ENCODE measurements at regions not wholly inside any gene's neighbourhood (a gene's known extent, or its start where the extent isn't known, plus 50 kb on each side); places are given as distances from the start of the nearest gene placed in this dataset.
A peak's percentile ranks its signal among the peaks of the same experiment; 100 is the strongest.

DNA sequence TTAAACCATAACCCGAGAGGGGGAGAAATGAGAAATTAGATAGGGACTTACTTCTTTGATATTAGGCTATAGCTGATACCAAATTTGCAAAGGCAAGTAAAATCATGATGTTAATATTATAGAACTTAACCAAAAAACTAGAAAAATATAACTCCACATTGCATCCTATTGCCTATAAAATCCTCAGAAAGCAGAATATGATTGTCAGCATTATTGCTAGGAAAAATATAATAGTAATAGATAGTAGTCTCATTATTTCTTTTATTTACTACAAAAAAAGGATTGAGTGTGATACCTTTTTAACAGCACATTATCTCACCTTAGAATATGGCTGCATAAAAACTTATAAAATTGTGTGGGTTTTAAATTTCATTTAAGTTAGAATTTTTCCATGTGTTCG lies 206.5 kb upstream of the CDIN1 start:
- intact Hi-C loops (cut with DNase I; ENCODE audit: low total_unique reads) = no loop called here
- no peak for DNase-seq
- Histone ChIP-seq H3K4me3 (no peak overlapping the region), H3K9me3 (no peaks in the 10 kb centered on the region), H3K36me3 (no peaks in the 10 kb centered on the region), H3K27ac (no peak overlapping the region), H3K4me1 (no peaks in the 10 kb centered on the region), H3K27me3 (no peaks in the 10 kb centered on the region)
- TF ChIP-seq, protein P1, sequence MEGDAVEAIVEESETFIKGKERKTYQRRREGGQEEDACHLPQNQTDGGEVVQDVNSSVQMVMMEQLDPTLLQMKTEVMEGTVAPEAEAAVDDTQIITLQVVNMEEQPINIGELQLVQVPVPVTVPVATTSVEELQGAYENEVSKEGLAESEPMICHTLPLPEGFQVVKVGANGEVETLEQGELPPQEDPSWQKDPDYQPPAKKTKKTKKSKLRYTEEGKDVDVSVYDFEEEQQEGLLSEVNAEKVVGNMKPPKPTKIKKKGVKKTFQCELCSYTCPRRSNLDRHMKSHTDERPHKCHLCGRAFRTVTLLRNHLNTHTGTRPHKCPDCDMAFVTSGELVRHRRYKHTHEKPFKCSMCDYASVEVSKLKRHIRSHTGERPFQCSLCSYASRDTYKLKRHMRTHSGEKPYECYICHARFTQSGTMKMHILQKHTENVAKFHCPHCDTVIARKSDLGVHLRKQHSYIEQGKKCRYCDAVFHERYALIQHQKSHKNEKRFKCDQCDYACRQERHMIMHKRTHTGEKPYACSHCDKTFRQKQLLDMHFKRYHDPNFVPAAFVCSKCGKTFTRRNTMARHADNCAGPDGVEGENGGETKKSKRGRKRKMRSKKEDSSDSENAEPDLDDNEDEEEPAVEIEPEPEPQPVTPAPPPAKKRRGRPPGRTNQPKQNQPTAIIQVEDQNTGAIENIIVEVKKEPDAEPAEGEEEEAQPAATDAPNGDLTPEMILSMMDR (IDR thresholded peaks at IDR 0.05) = no peak
- TF ChIP-seq POLR2A (IDR thresholded peaks at IDR 0.05) = no peak

DNA sequence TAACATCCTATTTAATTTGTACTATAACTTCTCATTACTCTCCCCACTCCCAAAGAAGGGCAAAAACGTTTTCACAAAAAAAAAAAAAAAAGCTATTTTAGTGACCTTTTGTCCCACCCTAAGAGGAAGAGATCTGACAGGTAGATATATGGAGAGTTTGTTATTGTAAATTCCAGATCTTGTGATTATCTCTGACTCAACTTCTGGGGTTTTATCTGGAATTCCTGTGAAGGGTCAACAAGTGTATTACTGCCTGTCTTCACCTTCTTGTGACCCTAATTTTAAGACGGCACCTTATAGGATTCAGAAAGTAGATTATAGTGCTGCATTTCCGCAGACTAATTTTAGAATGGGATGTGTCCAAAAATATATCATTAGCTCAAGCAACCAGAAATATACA lies 205.9 kb upstream of the CDIN1 start:
- H3K27ac ChIP-seq = peak overlapping the region in 1 of 2 donors; percentile 36
- no peak for DNase-seq
- H3K9me3 ChIP-seq = no peaks in the 10 kb centered on the region
- H3K4me3 ChIP-seq = no peak overlapping the region
- no peaks in the 10 kb centered on the region for H3K4me1 ChIP-seq
- H3K36me3 ChIP-seq = no peaks in the 10 kb centered on the region
- no peaks in the 10 kb centered on the region for H3K27me3 ChIP-seq
- intact Hi-C loops (cut with DNase I; ENCODE audit: low total_unique reads) = no loop called here
- TF ChIP-seq POLR2A (IDR thresholded peaks at IDR 0.05) = no peak
- TF ChIP-seq, protein P1 (IDR thresholded peaks at IDR 0.05) = no peak

DNA sequence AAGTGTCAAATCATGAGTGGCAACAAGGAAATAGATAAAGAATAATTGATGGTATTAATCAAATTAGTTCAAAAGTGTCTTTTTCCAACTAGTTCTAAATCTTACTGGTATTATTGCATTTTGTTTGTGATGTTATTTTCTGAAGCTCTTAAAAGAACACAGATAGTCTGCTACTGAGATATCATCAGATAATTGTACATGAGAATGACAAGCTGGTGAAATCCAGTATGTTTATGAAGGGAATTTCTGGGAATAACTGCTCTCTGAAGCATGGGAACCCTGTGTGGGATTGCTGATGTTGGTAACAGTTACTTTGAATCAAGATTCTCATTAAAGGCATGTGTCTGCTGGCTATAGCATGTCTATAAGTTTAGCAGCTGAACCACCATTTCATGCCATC lies 190.3 kb upstream of the CDIN1 start:
- TF ChIP-seq, protein P1 (IDR thresholded peaks at IDR 0.05) = no peak
- no peak for TF ChIP-seq POLR2A (IDR thresholded peaks at IDR 0.05)
- no peak for DNase-seq
- Histone ChIP-seq H3K4me1 (no peaks in the 10 kb centered on the region), H3K27ac (no peak overlapping the region), H3K4me3 (no peak overlapping the region), H3K27me3 (no peaks in the 10 kb centered on the region), H3K9me3 (no peaks in the 10 kb centered on the region), H3K36me3 (no peaks in the 10 kb centered on the region)
- intact Hi-C loops (cut with DNase I; ENCODE audit: low total_unique reads) = no loop called here

DNA sequence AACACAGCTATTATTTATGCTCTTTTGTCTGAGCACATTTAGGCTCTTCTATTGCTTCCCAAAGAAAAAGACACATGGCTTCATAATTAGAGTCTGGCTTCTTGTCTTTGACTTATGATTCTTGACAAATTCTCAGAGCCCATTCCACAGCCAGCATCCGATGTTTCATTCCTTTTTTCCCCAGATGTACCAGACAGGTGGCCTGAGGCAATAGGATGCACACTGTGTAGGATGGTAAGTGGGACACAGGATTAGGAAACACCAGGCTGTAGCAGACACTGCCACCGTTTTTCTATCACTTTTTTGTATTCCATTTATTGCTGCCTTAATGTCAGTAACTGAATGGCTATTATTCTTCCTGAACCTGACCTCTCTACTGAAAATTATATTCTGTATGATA lies 188.9 kb upstream of the CDIN1 start:
- intact Hi-C loops (cut with DNase I; ENCODE audit: low total_unique reads) = no loop called here
- no peaks in the 10 kb centered on the region for H3K9me3 ChIP-seq
- H3K4me3 ChIP-seq = no peak overlapping the region
- no peaks in the 10 kb centered on the region for H3K36me3 ChIP-seq
- no peaks in the 10 kb centered on the region for H3K27me3 ChIP-seq
- no peak overlapping the region for H3K27ac ChIP-seq
- no peaks in the 10 kb centered on the region for H3K4me1 ChIP-seq
- no peak for DNase-seq
- TF ChIP-seq, protein P1 (IDR thresholded peaks at IDR 0.05) = no peak
- no peak for TF ChIP-seq POLR2A (IDR thresholded peaks at IDR 0.05)

DNA sequence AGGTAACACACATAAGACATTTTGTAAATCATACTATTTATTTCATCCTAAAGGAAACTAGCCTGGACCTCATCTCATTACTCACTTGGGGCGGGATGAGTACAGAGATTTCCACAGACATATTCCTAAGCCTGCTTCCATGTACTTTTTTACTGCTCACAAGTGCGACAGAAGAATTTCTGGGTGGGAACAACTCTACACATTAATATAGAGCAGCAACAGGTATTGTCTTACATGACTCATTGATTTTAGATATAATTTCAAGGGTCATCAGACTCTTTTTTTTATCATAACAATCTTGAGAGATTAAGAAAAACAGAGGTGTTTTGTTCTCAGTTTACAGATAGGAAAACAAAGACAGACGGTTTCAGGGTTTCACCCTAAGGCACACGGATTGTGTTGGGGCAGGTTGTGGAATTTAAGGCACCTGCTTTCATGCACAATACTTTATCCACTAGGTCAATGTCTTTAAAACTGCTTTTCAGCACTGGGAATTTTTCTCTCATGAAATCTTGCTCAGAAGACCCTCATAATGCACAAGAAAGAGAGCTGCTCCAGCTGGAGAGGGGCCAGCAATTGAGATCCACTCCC lies 186.7 kb upstream of the CDIN1 start:
- intact Hi-C loops (cut with DNase I; ENCODE audit: low total_unique reads) = no loop called here
- no peaks in the 10 kb centered on the region for H3K9me3 ChIP-seq
- no peak overlapping the region for H3K4me3 ChIP-seq
- H3K27me3 ChIP-seq = no peaks in the 10 kb centered on the region
- H3K27ac ChIP-seq = no peak overlapping the region
- no peaks in the 10 kb centered on the region for H3K36me3 ChIP-seq
- TF ChIP-seq POLR2A (IDR thresholded peaks at IDR 0.05) = no peak
- TF ChIP-seq, protein P1 (IDR thresholded peaks at IDR 0.05) = no peak
- no peak for DNase-seq
- no peaks in the 10 kb centered on the region for H3K4me1 ChIP-seq
